Psoas muscle (tissue), 7 donors: ENCODE measurements at regions not wholly inside any gene's neighbourhood (a gene's known extent, or its start where the extent isn't known, plus 50 kb on each side); places are given as distances from the start of the nearest gene placed in this dataset.

Experiments
- ATAC-seq, 4 donors: fragments of 200-7000 bp; cut with Tn5 transposase; one replicate each; pipeline ENCODE4 v1.9.1; 2020; ENCODE audit warnings: moderate library complexity in 3 of 4, mild to moderate bottlenecking in 2 of 4
- DNase-seq, 2 donors: peaks; one replicate each; pipeline ENCODE4 v3.0.0-alpha.2; 2020
- H3K27ac ChIP-seq: fragments of 200-600 bp; one replicate; pipeline ENCODE4 v1.8.0; 2022
- H3K27me3 ChIP-seq, 3 donors: fragments of 200-600 bp in 1 of 3; one replicate each; pipeline versions ENCODE4 v1.6.1 to v1.8.0; 2013 to 2022; ENCODE audit warnings: low read length in 2 of 3, mild to moderate bottlenecking in 2 of 3, moderate library complexity in 1 of 3; ENCODE audit not compliant: insufficient read depth in 3 of 3
- H3K36me3 ChIP-seq, 2 donors: fragments of 200-600 bp in 1 of 2; one replicate each; pipeline versions ENCODE4 v1.6.1 to v1.8.0; 2013 to 2022; ENCODE audit warnings: low read depth in 1 of 2, mild to moderate bottlenecking in 1 of 2, moderate library complexity in 1 of 2; ENCODE audit not compliant: insufficient read depth in 1 of 2
- H3K4me1 ChIP-seq: fragments of 200-600 bp; one replicate; pipeline ENCODE4 v1.8.0; 2022
- H3K4me3 ChIP-seq: fragments of 200-600 bp; one replicate; pipeline ENCODE4 v1.8.0; 2022; ENCODE audit warnings: mild to moderate bottlenecking
- H3K9me3 ChIP-seq: fragments of 200-600 bp; one replicate; pipeline ENCODE4 v1.8.0; 2022
- WGBS, 3 donors: extraction: QIAGEN DNeasy Blood & Tissue Kit; methylation state at CpG; one replicate each; pipeline versions ENCODE4 v1.1.6 to v1.1.7; 2013; 5-methylcytosine and 5-hydroxymethylcytosine counted together
- intact Hi-C, 2 donors: fragments of 100-400 bp; cut with DNase I; formaldehyde crosslinking; loops; one replicate each; pipeline versions ENCODE4 v1.11.0 to v1.14.2; 2022
- TF ChIP-seq, protein P1 (sequence below): fragments of 200-600 bp; IDR thresholded peaks from one replicate; pipeline ENCODE4 v1.8.0; 2022; ENCODE audit warnings: antibody characterized with exemption
- donor health status: healthy with polysubstance abuse.
- donor health status: DM: no; HTN: no; CAD: no; lungs with moderate emphysema.
- donor health status: Bipolar disorder and iron deficiency.
- donor health status: healthy.
- donor health status: DM: yes; HTN: yes; CAD: no.
- donor health status: DM: no; HTN: no; CAD: no.
- donor health status: DM: yes; HTN: yes; CAD: no.

- Histone ChIP-seq H3K36me3 (no peaks in the 10 kb centered on the region), H3K4me3 (no peak overlapping the region), H3K27ac (no peak overlapping the region), H3K9me3 (no peaks in the 10 kb centered on the region), H3K27me3 (peaks cover 0 to 1% (median 0%) of the 10 kb centered on the region in 3 donors), H3K4me1 (no peaks in the 10 kb centered on the region)
- DNase-seq (peak in 1 of 2 donors; percentile 19), ATAC-seq (no peak)
- TF ChIP-seq, protein P1, sequence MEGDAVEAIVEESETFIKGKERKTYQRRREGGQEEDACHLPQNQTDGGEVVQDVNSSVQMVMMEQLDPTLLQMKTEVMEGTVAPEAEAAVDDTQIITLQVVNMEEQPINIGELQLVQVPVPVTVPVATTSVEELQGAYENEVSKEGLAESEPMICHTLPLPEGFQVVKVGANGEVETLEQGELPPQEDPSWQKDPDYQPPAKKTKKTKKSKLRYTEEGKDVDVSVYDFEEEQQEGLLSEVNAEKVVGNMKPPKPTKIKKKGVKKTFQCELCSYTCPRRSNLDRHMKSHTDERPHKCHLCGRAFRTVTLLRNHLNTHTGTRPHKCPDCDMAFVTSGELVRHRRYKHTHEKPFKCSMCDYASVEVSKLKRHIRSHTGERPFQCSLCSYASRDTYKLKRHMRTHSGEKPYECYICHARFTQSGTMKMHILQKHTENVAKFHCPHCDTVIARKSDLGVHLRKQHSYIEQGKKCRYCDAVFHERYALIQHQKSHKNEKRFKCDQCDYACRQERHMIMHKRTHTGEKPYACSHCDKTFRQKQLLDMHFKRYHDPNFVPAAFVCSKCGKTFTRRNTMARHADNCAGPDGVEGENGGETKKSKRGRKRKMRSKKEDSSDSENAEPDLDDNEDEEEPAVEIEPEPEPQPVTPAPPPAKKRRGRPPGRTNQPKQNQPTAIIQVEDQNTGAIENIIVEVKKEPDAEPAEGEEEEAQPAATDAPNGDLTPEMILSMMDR, result no peak
- intact Hi-C loops, result no loop called here
- 23 to 27% (median 24%) methylated on average over 2 of the region's 2 CpGs for WGBS, 3 donors
Measured at GRCh38 chr5:114830114-114830513, 339.6 kb downstream of the TRIM36 start.

- intact Hi-C loops, result no loop called here
- Histone ChIP-seq H3K9me3 (no peaks in the 10 kb centered on the region), H3K27me3 (peaks cover 0 to 1% (median 0%) of the 10 kb centered on the region in 3 donors), H3K27ac (no peak overlapping the region), H3K4me3 (no peak overlapping the region), H3K36me3 (no peaks in the 10 kb centered on the region), H3K4me1 (no peaks in the 10 kb centered on the region)
- no peak for DNase-seq
- TF ChIP-seq, protein P1, result no peak
- no peak for ATAC-seq
Measured at GRCh38 chr5:114822863-114823262, 346.8 kb downstream of the TRIM36 start.

GRCh38 chr5:114822436-114822835, 347.3 kb downstream of the TRIM36 start:
- Histone ChIP-seq H3K4me3 (no peak overlapping the region), H3K27me3 (peaks cover 0 to 1% (median 0%) of the 10 kb centered on the region in 3 donors), H3K27ac (no peak overlapping the region), H3K9me3 (no peaks in the 10 kb centered on the region), H3K36me3 (no peaks in the 10 kb centered on the region), H3K4me1 (no peaks in the 10 kb centered on the region)
- 43 to 53% (median 47%) methylated on average over 1 of the region's 1 CpG for WGBS, 3 donors
- intact Hi-C loops, result no loop called here
- DNase-seq (no peak), ATAC-seq (no peak)
- TF ChIP-seq, protein P1, result no peak

GRCh38 chr5:114790403-114790792, 379.3 kb downstream of the TRIM36 start:
- 74 to 88% (median 84%) methylated on average over 2 of the region's 2 CpGs for WGBS, 3 donors
- Histone ChIP-seq H3K4me3 (no peak overlapping the region), H3K27ac (no peak overlapping the region), H3K36me3 (no peaks in the 10 kb centered on the region), H3K4me1 (no peaks in the 10 kb centered on the region), H3K9me3 (no peaks in the 10 kb centered on the region), H3K27me3 (peaks cover 0 to 2% (median 0%) of the 10 kb centered on the region in 3 donors)
- intact Hi-C loops, result no loop called here
- DNase-seq, result no peak
- no peak for ATAC-seq
- TF ChIP-seq, protein P1, result no peak

DNA sequence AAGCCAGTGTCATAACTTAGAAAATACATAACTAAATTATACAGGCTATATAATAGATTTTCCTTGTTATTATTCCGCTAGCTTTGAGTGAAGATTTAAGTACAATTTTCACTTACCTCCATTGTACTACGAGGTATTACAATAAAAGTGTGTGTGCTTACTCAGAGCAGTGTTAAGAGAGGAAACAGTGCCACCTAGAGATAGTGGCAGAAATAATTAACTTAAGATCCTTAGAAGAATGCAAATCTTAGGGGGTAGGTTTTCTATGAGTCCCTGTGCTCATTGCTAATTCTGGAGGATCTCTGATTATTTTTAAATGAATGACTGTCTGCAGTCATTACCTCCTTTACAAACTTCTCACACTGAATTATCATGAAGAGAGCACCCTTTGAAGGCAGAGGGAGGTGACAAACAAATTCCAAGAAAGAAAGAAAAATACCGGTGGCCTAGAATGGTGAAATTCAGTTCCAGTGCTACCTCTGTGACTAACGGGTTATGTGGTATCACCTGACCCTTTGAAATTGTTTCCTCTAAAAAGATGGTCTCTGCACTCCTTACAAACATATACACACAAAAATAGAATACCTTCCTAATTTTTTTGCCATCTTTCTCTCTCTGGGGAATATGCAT, 379.8 kb downstream of the TRIM36 start:
- 40 to 46% (median 40%) methylated on average over 4 of the region's 4 CpGs for WGBS, 3 donors
- no peak for DNase-seq
- H3K9me3 ChIP-seq, result no peaks in the 10 kb centered on the region
- no peak overlapping the region for H3K4me3 ChIP-seq
- no peaks in the 10 kb centered on the region for H3K36me3 ChIP-seq
- H3K27me3 ChIP-seq, result peaks cover 0 to 2% (median 0%) of the 10 kb centered on the region in 3 donors
- peak in 1 of 4 donors; percentile 40 for ATAC-seq
- TF ChIP-seq, protein P1, result peak; percentile 44
- no peak overlapping the region for H3K27ac ChIP-seq
- intact Hi-C loops, result loop anchor here in 1 of 2 donors (5.0 kb wide), 1 partner anchor 1113 kb away; no protein-coding TSS in a partner anchor
- no peaks in the 10 kb centered on the region for H3K4me1 ChIP-seq
